HEK293 (cell line): ENCODE measurements at regions not wholly inside any gene's neighbourhood (a gene's known extent, or its start where the extent isn't known, plus 50 kb on each side); places are given as distances from the start of the nearest gene placed in this dataset.
A peak's percentile ranks its signal among the peaks of the same experiment; 100 is the strongest.

Experiments used
- CTCF ChIA-PET: fragments of 350-600 bp; formaldehyde crosslinking; extraction: SDS; loops from one replicate; lab custom pipeline; 2021; ENCODE audit warnings: antibody characterized with exemption; lab: Yijun Ruan, JAX
- POLR2A ChIA-PET: fragments of 300-600 bp; formaldehyde crosslinking; extraction: SDS; loops from one replicate; lab custom pipeline; 2020; ENCODE audit warnings: antibody characterized with exemption, inconsistent platforms; lab: Yijun Ruan, JAX
- H3K27ac ChIP-seq: fragments of 200-500 bp; sonication (Bioruptor generic); 2 replicates; pipeline ENCODE4 v1.5.1; 2014; ENCODE audit warnings: low read depth, low read length, control low read depth, inconsistent platforms; ENCODE audit errors: extremely low read depth
- H3K36me3 ChIP-seq, 2 experiments: fragments of 200-500 bp in 1 of 2; sonication (Bioruptor generic) in 1 of 2; 1 replicate in 1 of 2; 2 replicates in 1 of 2; pipeline ENCODE4 v1.5.1; 2014 to 2017; ENCODE audit warnings: inconsistent platforms in 2 of 2, low read length in 2 of 2; ENCODE audit not compliant: control insufficient read depth in 2 of 2, insufficient read depth in 1 of 2
- H3K4me1 ChIP-seq: fragments of 200-500 bp; sonication (Bioruptor generic); 2 replicates; pipeline ENCODE4 v1.5.1; 2014; ENCODE audit warnings: mild to moderate bottlenecking, low read length, inconsistent platforms; ENCODE audit not compliant: control insufficient read depth, insufficient read depth
- H3K4me3 ChIP-seq: 2 replicates; pipeline ENCODE4 v1.5.1; 2011; ENCODE audit warnings: low read depth, mild to moderate bottlenecking, control low read depth, low read length, moderate library complexity
- H3K9me3 ChIP-seq: fragments of 200-500 bp; sonication (Bioruptor generic); 2 replicates; pipeline ENCODE4 v1.5.1; 2014; ENCODE audit warnings: low read depth, low read length, inconsistent platforms; ENCODE audit not compliant: control insufficient read depth, insufficient read depth
- BCL11A ChIP-seq: fragments of 450-650 bp; formaldehyde crosslinking; IDR thresholded peaks from 2 replicates; pipeline ENCODE4 v1.5.1; 2016; ENCODE audit warnings: low read depth, missing biosample characterization, missing genetic modification characterization
- BCL6B ChIP-seq: fragments of 450-650 bp; formaldehyde crosslinking; IDR thresholded peaks from 2 replicates; pipeline ENCODE4 v1.5.1; 2017; ENCODE audit warnings: missing biosample characterization, missing genetic modification characterization
- MEIS1 ChIP-seq: sonication (generic); formaldehyde crosslinking; IDR thresholded peaks from 2 replicates; pipeline ENCODE4 v1.8.1; 2022; ENCODE audit warnings: missing genetic modification reagents, mild to moderate bottlenecking, borderline replicate concordance
- PRDM1 ChIP-seq: fragments of 450-650 bp; formaldehyde crosslinking; IDR thresholded peaks from 2 replicates; pipeline ENCODE4; 2016; ENCODE audit warnings: missing biosample characterization, missing genetic modification characterization
- PRDM2 ChIP-seq: fragments of 450-650 bp; formaldehyde crosslinking; IDR thresholded peaks from 2 replicates; pipeline ENCODE4 v1.5.1; 2016; ENCODE audit warnings: missing biosample characterization, missing genetic modification characterization, borderline replicate concordance
- SCRT2 ChIP-seq: fragments of 450-650 bp; formaldehyde crosslinking; IDR thresholded peaks from 2 replicates; pipeline ENCODE4 v1.5.1; 2016; ENCODE audit warnings: missing biosample characterization, missing genetic modification characterization
- ZBTB48 ChIP-seq: fragments of 450-650 bp; formaldehyde crosslinking; IDR thresholded peaks from 2 replicates; pipeline ENCODE4 v1.5.1; 2016; ENCODE audit warnings: missing biosample characterization, missing genetic modification characterization
- ZNF112 ChIP-seq: fragments of 450-650 bp; formaldehyde crosslinking; IDR thresholded peaks from 2 replicates; pipeline ENCODE4 v1.5.0; 2017; ENCODE audit warnings: missing biosample characterization, missing genetic modification characterization
- ZNF169 ChIP-seq: fragments of 450-650 bp; formaldehyde crosslinking; IDR thresholded peaks from 2 replicates; pipeline ENCODE4 v1.5.1; 2016; ENCODE audit warnings: missing biosample characterization, missing genetic modification characterization
- ZNF302 ChIP-seq: fragments of 450-650 bp; formaldehyde crosslinking; IDR thresholded peaks from 2 replicates; pipeline ENCODE4 v1.5.1; 2016; ENCODE audit warnings: missing biosample characterization, missing genetic modification characterization, low read depth
- ZNF335 ChIP-seq: fragments of 450-650 bp; formaldehyde crosslinking; conservative IDR thresholded peaks from 2 replicates; pipeline ENCODE4 v1.5.1; 2016; ENCODE audit warnings: missing biosample characterization, missing genetic modification characterization
- ZNF785 ChIP-seq: fragments of 450-650 bp; formaldehyde crosslinking; IDR thresholded peaks from 2 replicates; pipeline ENCODE4 v1.5.1; 2016; ENCODE audit warnings: missing biosample characterization, missing genetic modification characterization

GRCh38 chr17:79490530-79490929 lies 120.3 kb downstream of the RBFOX3 start:
- Histone ChIP-seq H3K27ac (no peak overlapping the region), H3K36me3 (no peaks in the 10 kb centered on the region), H3K9me3 (no peaks in the 10 kb centered on the region), H3K4me3 (no peak overlapping the region), H3K4me1 (no peaks in the 10 kb centered on the region)
- TF ChIP-seq SCRT2 (peak; percentile 51; the same call in 1 of the 2 replicates), ZNF785 (no peak), ZNF302 (tag by site-specific recombination) (no peak), BCL11A (tag by site-specific recombination) (no peak), BCL6B (tag by site-specific recombination) (no peak), ZNF112 (tag by site-specific recombination) (no peak)
- ChIA-PET CTCF (interaction anchor here (1.1 kb wide), 1 partner anchor 123 kb away, joined by 7 read pairs; no protein-coding TSS in a partner anchor), POLR2A (no interaction called here)

- POLR2A ChIA-PET, result no interaction called here
Measured at GRCh38 chr17:79487149-79487548, 123.7 kb downstream of the RBFOX3 start.

More at GRCh38 chr17:79487149-79487548, 123.7 kb downstream of the RBFOX3 start:
- TF ChIP-seq PRDM2 (tag by site-specific recombination) (no peak), ZBTB48 (tag by site-specific recombination) (no peak), MEIS1 (CRISPR knock-in tag) (no peak), BCL11A (tag by site-specific recombination) (no peak), PRDM1 (tag by site-specific recombination) (no peak), ZNF169 (tag by site-specific recombination) (no peak), ZNF335 (no peak)
- Histone ChIP-seq H3K9me3 (no peaks in the 10 kb centered on the region), H3K4me1 (no peaks in the 10 kb centered on the region), H3K27ac (no peak overlapping the region), H3K36me3 (no peaks in the 10 kb centered on the region), H3K4me3 (no peak overlapping the region)
- CTCF ChIA-PET, result no interaction called here
